ENCODE measurements at regions not wholly inside any gene's neighbourhood (a gene's known extent, or its start where the extent isn't known, plus 50 kb on each side); places are given as distances from the start of the nearest gene placed in this dataset.
"Not testable (repeated sequence)": the region's sequence is repeated elsewhere in the genome, so short reads cannot be mapped to it uniquely, and the experiment has no call there.

GRCh38 chr16:66242672-66243071 lies 123.8 kb upstream of the CDH5 start:
- no peak for DNase-seq (ENCODE audit: low spot score)

GRCh38 chr16:66242206-66242605 lies 124.3 kb upstream of the CDH5 start:
- DNase-seq (ENCODE audit: low spot score) = not testable (repeated sequence)

DNA sequence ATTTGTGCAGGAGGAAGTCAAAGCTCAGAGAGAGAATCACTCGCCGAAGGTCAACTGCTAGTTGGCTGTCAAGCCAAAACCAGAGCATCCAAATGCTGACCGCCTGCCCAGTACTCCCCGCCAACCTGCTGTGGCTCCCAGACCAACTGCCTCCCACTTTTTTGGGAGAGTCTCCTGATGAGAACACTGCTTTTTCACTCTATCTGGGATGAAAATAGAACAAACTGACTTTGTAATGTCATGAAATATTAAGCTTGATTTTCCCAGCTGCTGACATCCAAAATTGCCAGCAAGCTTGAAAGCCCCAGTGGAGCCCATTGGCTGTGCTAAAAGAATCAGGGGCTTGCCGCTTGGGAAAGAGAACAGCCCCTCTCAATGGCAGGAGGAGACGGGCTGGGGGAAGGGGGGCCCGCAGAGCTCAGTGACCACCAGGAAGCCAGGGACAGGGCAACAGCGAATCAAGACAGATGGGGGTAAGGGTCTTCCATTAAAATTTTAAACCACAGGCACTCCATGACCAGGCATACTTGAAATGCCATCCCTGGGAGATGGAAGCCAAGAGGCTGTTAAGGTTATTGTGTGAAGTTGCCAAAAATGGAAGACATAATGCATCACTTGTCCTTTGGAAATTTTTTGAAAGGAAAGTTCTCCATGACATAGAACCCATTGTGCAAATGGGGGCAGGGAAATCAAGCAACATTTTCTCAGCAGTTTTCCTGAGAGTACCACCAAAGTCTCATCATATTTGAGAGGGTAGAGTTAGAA lies 125.7 kb upstream of the CDH5 start:
- DNase-seq (ENCODE audit: low spot score) = no peak

DNA sequence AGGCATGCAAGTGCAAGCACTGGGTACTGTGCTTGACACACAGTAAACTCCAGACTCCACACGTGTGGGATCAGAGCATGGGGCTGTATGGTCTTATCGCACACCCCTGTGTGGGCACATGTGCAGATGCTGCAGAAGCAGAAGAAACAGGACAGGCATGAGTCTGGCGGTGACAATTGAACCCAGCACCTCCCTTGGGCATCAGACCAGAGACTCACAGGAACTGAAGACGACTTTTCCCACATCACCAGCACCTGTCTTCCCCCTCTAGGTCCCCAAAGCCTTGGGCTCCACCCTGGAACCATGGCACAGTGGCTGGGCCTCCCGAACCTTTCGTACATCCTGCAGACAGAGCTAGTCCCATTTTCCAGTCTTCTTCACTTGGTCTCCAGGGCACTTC lies 126.4 kb upstream of the CDH5 start:
- no peak for DNase-seq (ENCODE audit: low spot score)

DNA sequence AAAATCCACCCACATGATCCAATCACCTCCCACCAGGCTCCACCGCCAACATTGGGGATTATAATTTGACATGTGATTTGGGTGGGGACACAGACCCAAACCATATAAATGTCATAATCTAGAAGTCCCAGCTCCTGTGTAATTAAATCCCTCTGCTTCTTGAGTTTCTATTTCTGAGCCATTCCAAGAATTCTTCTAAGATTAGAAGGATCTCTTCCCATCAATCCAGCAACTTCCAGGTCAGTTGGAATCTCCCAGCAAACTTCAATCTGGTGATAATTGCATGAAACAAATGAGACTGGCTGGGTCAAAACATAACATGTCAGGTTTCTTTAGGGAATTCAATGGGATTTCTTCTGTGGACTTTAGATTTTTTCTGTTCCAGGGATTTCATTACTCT lies 127.8 kb upstream of the CDH5 start:
- DNase-seq (ENCODE audit: low spot score) = no peak

DNA sequence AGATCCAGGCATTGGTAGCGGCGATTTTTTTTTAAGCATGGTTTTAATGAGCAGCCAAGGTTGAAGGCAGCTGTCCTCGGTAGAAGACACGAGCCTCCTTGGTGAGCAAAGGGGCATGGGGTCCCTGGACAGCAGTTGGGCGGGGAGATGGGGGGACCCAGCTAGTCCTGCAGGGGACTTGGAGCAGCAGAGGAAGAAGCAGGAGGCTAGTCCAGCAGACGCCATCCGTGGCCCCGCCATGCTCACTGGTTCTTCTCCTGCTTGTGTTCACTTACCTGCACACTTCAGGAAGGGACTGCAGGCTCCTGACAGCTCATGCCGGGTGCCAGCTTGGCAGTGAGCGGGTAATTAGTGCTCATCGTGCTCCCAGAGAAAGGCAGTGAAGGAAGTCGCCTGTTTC lies 130.2 kb upstream of the CDH5 start:
- no peak for DNase-seq (ENCODE audit: low spot score)

DNA sequence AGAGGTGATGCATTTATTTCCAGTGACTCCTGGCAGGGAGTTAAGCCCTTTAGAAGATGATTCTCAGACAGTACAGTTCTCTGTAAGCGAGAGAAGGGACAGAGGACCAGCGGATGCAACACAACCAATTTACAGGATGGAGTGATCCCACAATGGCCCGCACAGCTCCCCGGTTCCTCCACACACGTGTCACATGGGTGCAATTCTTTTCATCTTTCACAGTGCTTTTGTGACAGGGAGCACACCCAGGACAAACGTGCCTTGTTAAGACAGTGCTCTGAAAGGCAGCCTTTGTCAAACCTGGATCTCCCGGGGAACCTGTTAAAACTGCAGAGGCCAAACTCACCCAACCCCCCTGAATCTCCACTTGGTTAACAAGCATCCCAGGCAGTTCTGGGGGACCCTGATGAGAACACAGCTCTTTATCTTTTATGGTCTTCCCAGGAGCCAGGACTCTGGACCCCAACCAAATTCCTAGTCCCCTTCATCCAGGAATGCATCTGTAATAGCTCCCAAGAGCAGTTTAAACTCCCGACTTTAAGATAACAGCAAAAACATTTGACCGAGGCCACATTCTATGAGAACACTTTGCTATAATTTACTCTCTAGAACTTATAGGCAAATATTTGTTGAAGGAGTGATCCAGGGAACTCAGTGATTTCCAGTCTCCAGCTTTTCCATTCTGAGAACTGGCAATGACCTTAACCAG lies 134.9 kb upstream of the CDH5 start:
- no peak for DNase-seq (ENCODE audit: low spot score)

GRCh38 chr16:66229651-66230050 lies 136.8 kb upstream of the CDH5 start:
- DNase-seq (ENCODE audit: low spot score) = no peak

DNA sequence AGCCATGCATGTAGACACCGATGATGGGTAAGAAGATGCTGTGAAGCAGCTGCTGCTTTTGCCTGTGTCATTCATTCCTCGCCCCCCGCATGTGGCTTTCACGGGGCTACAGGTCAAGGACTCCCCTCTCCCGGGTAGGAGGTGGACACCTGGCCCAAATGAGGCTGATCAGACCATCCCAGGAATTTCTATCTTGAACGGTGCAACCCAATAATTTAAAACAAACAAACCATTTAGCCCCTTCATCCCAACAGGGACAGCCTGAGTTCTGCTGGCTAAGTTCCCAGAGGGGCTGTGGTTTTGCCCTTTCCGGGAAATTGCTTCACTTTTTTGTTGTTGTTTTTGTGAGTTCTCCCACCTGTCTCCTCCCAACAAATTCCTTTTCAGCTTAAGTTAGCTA lies 137.7 kb upstream of the CDH5 start:
- DNase-seq (ENCODE audit: low spot score) = no peak

DNA sequence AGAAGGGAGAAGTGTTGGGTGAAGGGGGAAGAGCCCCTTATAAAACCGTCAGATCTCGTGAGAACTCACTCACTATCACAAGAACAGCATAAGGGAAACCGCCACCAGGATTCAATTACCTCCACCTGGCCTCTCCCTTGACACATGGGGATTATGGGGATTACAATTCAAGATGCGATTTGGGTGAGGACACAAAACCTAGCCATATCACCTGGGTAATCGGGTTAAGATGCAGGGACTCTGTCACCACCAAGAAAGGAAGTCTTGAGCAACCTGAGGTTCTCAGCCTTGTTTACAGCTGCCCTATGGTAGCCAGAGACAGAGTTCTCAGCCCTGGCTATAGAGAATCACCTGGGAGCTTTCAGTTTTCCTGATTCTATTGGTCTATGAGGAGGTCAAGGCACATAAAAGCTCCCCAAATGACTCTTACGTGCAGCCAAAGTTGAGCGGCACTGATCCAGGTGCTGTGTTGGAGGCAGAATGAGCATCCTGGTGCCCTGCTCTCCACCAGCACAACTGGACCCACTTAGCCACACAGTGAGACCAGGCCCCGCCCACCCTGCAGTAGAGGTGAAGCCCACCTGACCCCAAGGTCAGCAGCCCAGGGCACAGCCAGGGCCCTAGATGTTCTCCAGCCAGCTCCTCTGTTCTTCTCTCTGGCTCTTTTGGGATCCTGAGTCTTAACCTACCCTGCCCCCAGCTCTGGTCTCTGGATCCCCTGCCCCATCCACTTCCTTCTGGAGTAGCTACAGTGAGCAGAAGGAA lies 138.5 kb upstream of the CDH5 start:
- no peak for DNase-seq (ENCODE audit: low spot score)

DNA sequence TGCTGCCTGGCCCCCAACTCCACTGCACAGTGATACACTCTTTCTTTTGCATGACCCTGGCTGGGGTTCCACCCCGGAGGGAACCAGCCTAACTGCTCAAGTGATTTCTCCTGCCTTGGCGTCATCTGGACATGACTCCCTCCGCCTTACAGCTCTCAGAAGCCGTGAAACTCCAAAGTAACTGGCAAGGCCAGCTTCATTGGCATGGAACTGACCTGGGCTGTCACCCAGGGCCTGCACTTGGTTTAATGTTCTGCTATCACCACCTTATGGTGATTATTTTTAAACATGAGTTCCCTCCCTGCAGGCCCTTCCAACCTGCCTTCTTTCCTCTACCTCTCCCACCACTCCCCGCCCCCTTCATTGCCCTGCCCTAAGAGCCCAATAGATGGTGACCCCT lies 139.7 kb upstream of the CDH5 start:
- DNase-seq (ENCODE audit: low spot score) = no peak

GRCh38 chr16:66225696-66226095 lies 140.8 kb upstream of the CDH5 start:
- DNase-seq (ENCODE audit: low spot score) = no peak

- no peak for DNase-seq (ENCODE audit: low spot score)
Measured at GRCh38 chr16:66224626-66225025, 141.9 kb upstream of the CDH5 start.

DNA sequence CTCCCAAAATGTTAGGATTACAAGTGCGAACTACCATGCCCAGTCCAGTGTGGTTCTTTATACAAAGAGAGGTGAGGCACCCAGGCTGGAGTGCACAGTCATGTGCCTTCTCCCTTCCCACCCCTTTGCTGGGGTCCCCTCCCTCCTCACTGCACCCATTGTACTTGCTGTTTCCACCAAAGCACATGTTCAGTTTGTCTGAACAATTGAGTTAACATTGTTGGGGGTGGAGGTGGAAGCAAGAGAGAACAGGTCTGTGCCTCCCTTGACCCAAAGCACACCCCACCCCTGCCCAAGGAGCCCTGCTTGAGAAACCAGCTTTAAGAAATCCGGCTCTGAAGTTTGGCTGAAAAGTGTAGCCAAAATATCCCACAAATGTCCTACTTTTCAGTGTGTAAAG lies 142.3 kb upstream of the CDH5 start:
- DNase-seq (ENCODE audit: low spot score) = no peak

DNA sequence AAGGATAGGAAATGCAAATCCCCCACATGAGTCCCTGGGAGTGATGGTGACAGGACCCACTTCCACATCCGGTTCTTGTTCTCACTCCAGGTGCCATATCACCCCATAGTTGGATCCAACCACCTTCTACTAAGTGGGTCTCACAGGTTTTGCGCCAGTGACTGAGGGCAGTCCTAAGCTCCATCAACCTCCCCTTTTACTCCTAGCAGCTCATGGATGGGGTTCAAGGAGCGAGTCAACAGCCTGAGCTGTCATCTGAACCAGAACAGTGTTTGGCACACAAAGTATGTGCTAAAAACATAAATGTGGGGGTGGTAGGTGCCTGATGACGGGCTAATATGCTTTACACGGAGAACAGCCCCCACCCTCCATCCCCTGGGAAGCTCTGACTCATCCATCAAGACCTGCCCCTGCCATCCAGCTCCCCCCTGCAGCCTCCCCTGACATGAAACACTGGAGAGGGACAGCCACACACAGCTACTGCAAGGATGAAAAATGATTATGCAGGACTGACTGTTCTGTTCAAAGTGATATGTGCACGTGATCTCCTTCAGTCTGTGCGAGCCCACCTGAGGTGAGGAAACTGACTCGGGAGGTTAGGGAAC lies 143.2 kb upstream of the CDH5 start:
- DNase-seq (ENCODE audit: low spot score) = peak; percentile 57

DNA sequence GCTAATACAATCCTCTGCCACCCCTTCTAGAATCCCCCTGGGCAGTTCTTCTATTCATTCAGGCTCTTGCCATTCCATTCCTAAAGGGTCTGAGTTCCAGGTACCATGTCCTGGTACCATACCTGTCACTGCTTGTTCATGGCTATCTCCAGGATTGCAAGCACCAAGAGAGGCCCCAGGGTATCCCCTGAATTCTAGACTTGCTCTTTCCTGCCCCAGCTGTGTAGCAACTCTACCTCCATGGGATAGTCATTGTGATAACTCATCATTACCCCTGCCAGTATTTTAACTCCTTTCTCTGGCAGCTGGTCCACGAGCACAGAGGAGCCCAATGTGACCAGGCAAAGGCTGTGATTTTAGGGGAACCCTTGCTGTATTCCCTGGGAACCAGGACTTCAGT lies 143.7 kb upstream of the CDH5 start:
- no peak for DNase-seq (ENCODE audit: low spot score)

- DNase-seq (ENCODE audit: low spot score) = no peak
Measured at GRCh38 chr16:66220702-66221101, 145.8 kb upstream of the CDH5 start.

- DNase-seq (ENCODE audit: low spot score) = no peak
Measured at GRCh38 chr16:66219491-66219890, 147.0 kb upstream of the CDH5 start.

DNA sequence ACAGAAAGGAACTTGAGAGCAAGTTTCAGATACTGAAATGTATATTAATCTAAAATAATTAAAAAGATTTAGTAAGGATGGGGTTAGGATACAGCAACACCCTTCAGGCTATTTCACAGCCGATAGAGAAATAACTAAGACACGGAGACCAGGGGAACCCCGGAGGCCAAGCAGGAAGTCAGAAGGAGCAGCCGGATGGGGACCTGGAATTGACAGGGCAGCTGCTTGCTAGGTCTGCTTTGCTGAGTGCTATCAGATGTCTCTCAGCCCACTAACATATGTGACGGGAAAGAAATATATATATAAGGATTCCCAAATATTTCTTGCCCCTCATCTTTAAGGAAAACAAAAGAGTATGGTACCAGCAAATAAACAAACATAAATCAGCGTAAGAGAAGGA lies 154.1 kb upstream of the CDH5 start:
- no peak for DNase-seq (ENCODE audit: low spot score)

- no peak for DNase-seq (ENCODE audit: low spot score)
Measured at GRCh38 chr16:66211651-66212050, 154.8 kb upstream of the CDH5 start.

- no peak for DNase-seq (ENCODE audit: low spot score)
Measured at GRCh38 chr16:66207883-66208265, 158.6 kb upstream of the CDH5 start.

- no peak for DNase-seq (ENCODE audit: low spot score)
Measured at GRCh38 chr16:66207139-66207882, 159.2 kb upstream of the CDH5 start.

All from hepatic stellate cell (primary cell).